Chondrocyte (in vitro differentiated cells): ENCODE measurements at regions not wholly inside any gene's neighbourhood (a gene's known extent, or its start where the extent isn't known, plus 50 kb on each side); places are given as distances from the start of the nearest gene placed in this dataset.

ENCODE experiments used
- DNase-seq: peaks from one replicate; pipeline ENCODE4 v3.0.0; 2021; ENCODE audit warnings: mixed read lengths, low spot score
- H3K27ac Mint-ChIP-seq: one replicate; pipeline ENCODE4 v1.8.0; 2021; ENCODE audit warnings: mild to moderate bottlenecking, moderate library complexity, mixed read lengths; ENCODE audit not compliant: unreplicated experiment
- H3K27me3 Mint-ChIP-seq: 2 replicates; pipeline ENCODE4 v1.8.0; 2021; ENCODE audit warnings: low read depth, mixed read lengths
- H3K36me3 Mint-ChIP-seq: 2 replicates; pipeline ENCODE4 v1.8.0; 2021; ENCODE audit warnings: low read depth, mixed read lengths
- H3K4me1 Mint-ChIP-seq: 2 replicates; pipeline ENCODE4 v1.8.0; 2021; ENCODE audit warnings: low read depth, mild to moderate bottlenecking, mixed read lengths
- H3K4me3 Mint-ChIP-seq: one replicate; pipeline ENCODE4 v1.8.0; 2021; ENCODE audit warnings: mild to moderate bottlenecking, moderate library complexity, mixed read lengths; ENCODE audit not compliant: unreplicated experiment
- H3K9me3 Mint-ChIP-seq: 2 replicates; pipeline ENCODE4 v1.8.0; 2021; ENCODE audit warnings: low read depth, mixed read lengths
- CTCF ChIP-seq: fragments of 200-600 bp; sonication (generic); IDR thresholded peaks from 2 replicates; pipeline ENCODE4 v1.5.0; 2021; ENCODE audit warnings: antibody characterized with exemption, mild to moderate bottlenecking, moderate library complexity

GRCh38 chr22:47583959-47584562 is 821.6 kb downstream of the TBC1D22A start:
- no peak for TF ChIP-seq CTCF
- H3K4me1 Mint-ChIP-seq: no peaks in the 10 kb centered on the region
- H3K27me3 Mint-ChIP-seq: no peaks in the 10 kb centered on the region
- no peak overlapping the region for H3K27ac Mint-ChIP-seq
- no peak overlapping the region for H3K4me3 Mint-ChIP-seq
- H3K36me3 Mint-ChIP-seq: no peaks in the 10 kb centered on the region
- DNase-seq: no peak
- H3K9me3 Mint-ChIP-seq: peaks cover 37% of the 10 kb centered on the region

- H3K4me3 Mint-ChIP-seq: no peak overlapping the region
- peaks cover 33% of the 10 kb centered on the region for H3K9me3 Mint-ChIP-seq
- no peaks in the 10 kb centered on the region for H3K4me1 Mint-ChIP-seq
- no peaks in the 10 kb centered on the region for H3K36me3 Mint-ChIP-seq
- TF ChIP-seq CTCF: no peak
- H3K27me3 Mint-ChIP-seq: no peaks in the 10 kb centered on the region
- H3K27ac Mint-ChIP-seq: no peak overlapping the region
- no peak for DNase-seq
These were observed 819.6 kb downstream of the TBC1D22A start for GRCh38 chr22:47582067-47582466.

- no peaks in the 10 kb centered on the region for H3K4me1 Mint-ChIP-seq
- H3K27me3 Mint-ChIP-seq: no peaks in the 10 kb centered on the region
- DNase-seq: no peak
- peaks cover 2% of the 10 kb centered on the region for H3K36me3 Mint-ChIP-seq
- no peak overlapping the region for H3K4me3 Mint-ChIP-seq
- H3K9me3 Mint-ChIP-seq: peaks cover 41% of the 10 kb centered on the region
- no peak for TF ChIP-seq CTCF
- no peak overlapping the region for H3K27ac Mint-ChIP-seq
These were observed 817.7 kb downstream of the TBC1D22A start for GRCh38 chr22:47580121-47580520.

- Mint-ChIP-seq H3K27ac (no peak overlapping the region), H3K4me3 (no peak overlapping the region), H3K4me1 (no peaks in the 10 kb centered on the region), H3K36me3 (peaks cover 2% of the 10 kb centered on the region), H3K27me3 (no peaks in the 10 kb centered on the region), H3K9me3 (peaks cover 41% of the 10 kb centered on the region)
- no peak for TF ChIP-seq CTCF
- no peak for DNase-seq
These were observed 814.5 kb downstream of the TBC1D22A start for GRCh38 chr22:47576908-47577307.

GRCh38 chr22:47575291-47575690 is 812.8 kb downstream of the TBC1D22A start:
- no peaks in the 10 kb centered on the region for H3K4me1 Mint-ChIP-seq
- H3K27ac Mint-ChIP-seq: no peak overlapping the region
- DNase-seq: no peak
- H3K36me3 Mint-ChIP-seq: peaks cover 2% of the 10 kb centered on the region
- H3K9me3 Mint-ChIP-seq: peaks cover 35% of the 10 kb centered on the region
- TF ChIP-seq CTCF: no peak
- H3K27me3 Mint-ChIP-seq: no peaks in the 10 kb centered on the region
- no peak overlapping the region for H3K4me3 Mint-ChIP-seq
